ENCODE measurements at regions not wholly inside any gene's neighbourhood (a gene's known extent, or its start where the extent isn't known, plus 50 kb on each side); places are given as distances from the start of the nearest gene placed in this dataset.

GRCh38 chr2:181394741-181395437, 62.3 kb upstream of the ITGA4 start:
- H3K9ac ChIP-seq (ENCODE audit: low read length), result no peak overlapping the region
- DNase-seq, result no peak
- H3K79me1 ChIP-seq (ENCODE audit: low read length), result no peaks in the 10 kb centered on the region

DNA sequence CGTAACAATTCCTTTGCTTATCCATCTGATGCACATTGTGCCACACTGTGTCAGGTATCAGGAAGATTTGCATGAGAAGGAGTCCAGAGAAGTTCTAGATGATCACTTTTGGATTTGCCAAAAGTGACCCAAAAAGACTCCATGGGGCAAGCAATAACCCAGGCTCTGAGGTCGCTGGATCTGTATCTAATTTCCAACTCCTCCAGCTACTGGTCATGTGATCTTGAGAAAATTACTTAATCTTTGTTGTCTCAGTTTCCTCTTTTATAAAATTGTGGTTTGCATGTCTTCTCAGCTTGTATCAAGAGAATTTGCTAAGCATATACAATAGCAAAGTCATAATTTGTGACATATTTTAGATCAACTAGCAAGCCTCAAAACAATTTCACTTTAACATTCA, 61.3 kb upstream of the ITGA4 start:
- H2BK120ac ChIP-seq (ENCODE audit: low read depth, low read length), result no peak overlapping the region
- WGBS (ENCODE audit: extremely low coverage, insufficient coverage, low lambda C conversion rate), result no CpG with 5 or more reads among the region's 2 CpGs
- H2BK5ac ChIP-seq (ENCODE audit: low read length), result no peak overlapping the region
- H3K27ac ChIP-seq (ENCODE audit: low read depth, low read length), result no peak overlapping the region
- H4K8ac ChIP-seq (ENCODE audit: low read depth, low read length), result no peak overlapping the region
- no peak overlapping the region for H3K4me3 ChIP-seq (ENCODE audit: low read length)
- no peak overlapping the region for H4K5ac ChIP-seq (ENCODE audit: low read length)
- H2BK15ac ChIP-seq (replicated peaks; ENCODE audit: low read depth), result no peak overlapping the region
- H2AK5ac ChIP-seq (ENCODE audit: low read length), result no peak overlapping the region
- H3K4ac ChIP-seq (ENCODE audit: low read depth, low read length), result no peak overlapping the region
- DNase-seq, result no peak
- H3K23ac ChIP-seq (ENCODE audit: low read length), result no peak overlapping the region
- H3K36me3 ChIP-seq (ENCODE audit: control insufficient read depth, insufficient read depth, low read length), result no peaks in the 10 kb centered on the region
- H3K4me2 ChIP-seq (ENCODE audit: low read length), result no peak overlapping the region
- H3K4me1 ChIP-seq (ENCODE audit: control insufficient read depth, low read depth, low read length), result no peaks in the 10 kb centered on the region
- no peaks in the 10 kb centered on the region for H3K79me2 ChIP-seq (ENCODE audit: control insufficient read depth, insufficient read depth, low read length)
- no peaks in the 10 kb centered on the region for H3K27me3 ChIP-seq (ENCODE audit: insufficient read depth, low read length, poor library complexity)
- H3K79me1 ChIP-seq (ENCODE audit: low read length), result no peaks in the 10 kb centered on the region
- no peak overlapping the region for H3K18ac ChIP-seq (ENCODE audit: low read length)
- H3K9ac ChIP-seq (ENCODE audit: low read length), result no peak overlapping the region
- H3K56ac ChIP-seq (ENCODE audit: low read length), result no peak overlapping the region

More at GRCh38 chr2:181394741-181395437, 62.3 kb upstream of the ITGA4 start:
- 100% methylated on average over 2 of the region's 4 CpGs for WGBS (ENCODE audit: extremely low coverage, insufficient coverage, low lambda C conversion rate)
- H3K18ac ChIP-seq (ENCODE audit: low read length), result no peak overlapping the region
- H2BK15ac ChIP-seq (replicated peaks; ENCODE audit: low read depth), result no peak overlapping the region
- H2AK5ac ChIP-seq (ENCODE audit: low read length), result no peak overlapping the region
- H3K4me2 ChIP-seq (ENCODE audit: low read length), result no peak overlapping the region
- no peaks in the 10 kb centered on the region for H3K36me3 ChIP-seq (ENCODE audit: control insufficient read depth, insufficient read depth, low read length)
- no peak overlapping the region for H4K8ac ChIP-seq (ENCODE audit: low read depth, low read length)
- H2BK120ac ChIP-seq (ENCODE audit: low read depth, low read length), result no peak overlapping the region
- no peaks in the 10 kb centered on the region for H3K27me3 ChIP-seq (ENCODE audit: insufficient read depth, low read length, poor library complexity)
- H3K4me1 ChIP-seq (ENCODE audit: control insufficient read depth, low read depth, low read length), result no peaks in the 10 kb centered on the region
- no peak overlapping the region for H3K27ac ChIP-seq (ENCODE audit: low read depth, low read length)
- H3K56ac ChIP-seq (ENCODE audit: low read length), result no peak overlapping the region
- no peak overlapping the region for H3K23ac ChIP-seq (ENCODE audit: low read length)
- no peak overlapping the region for H4K5ac ChIP-seq (ENCODE audit: low read length)
- H3K4ac ChIP-seq (ENCODE audit: low read depth, low read length), result no peak overlapping the region
- no peaks in the 10 kb centered on the region for H3K79me2 ChIP-seq (ENCODE audit: control insufficient read depth, insufficient read depth, low read length)
- H2BK5ac ChIP-seq (ENCODE audit: low read length), result no peak overlapping the region
- H3K4me3 ChIP-seq (ENCODE audit: low read length), result no peak overlapping the region

GRCh38 chr2:181396256-181397123, 60.7 kb upstream of the ITGA4 start:
- no peak overlapping the region for H2BK5ac ChIP-seq (ENCODE audit: low read length)
- no peak overlapping the region for H3K27ac ChIP-seq (ENCODE audit: low read depth, low read length)
- H3K4me3 ChIP-seq (ENCODE audit: low read length), result no peak overlapping the region
- WGBS (ENCODE audit: extremely low coverage, insufficient coverage, low lambda C conversion rate), result no CpG with 5 or more reads among the region's 6 CpGs
- H3K4me1 ChIP-seq (ENCODE audit: control insufficient read depth, low read depth, low read length), result no peaks in the 10 kb centered on the region
- no peak for DNase-seq
- H3K4me2 ChIP-seq (ENCODE audit: low read length), result no peak overlapping the region
- H3K23ac ChIP-seq (ENCODE audit: low read length), result no peak overlapping the region
- H3K4ac ChIP-seq (ENCODE audit: low read depth, low read length), result no peak overlapping the region
- no peaks in the 10 kb centered on the region for H3K79me1 ChIP-seq (ENCODE audit: low read length)
- no peak overlapping the region for H3K18ac ChIP-seq (ENCODE audit: low read length)
- H2AK5ac ChIP-seq (ENCODE audit: low read length), result no peak overlapping the region
- no peak overlapping the region for H3K56ac ChIP-seq (ENCODE audit: low read length)
- no peak overlapping the region for H4K5ac ChIP-seq (ENCODE audit: low read length)
- no peak overlapping the region for H2BK15ac ChIP-seq (replicated peaks; ENCODE audit: low read depth)
- no peaks in the 10 kb centered on the region for H3K36me3 ChIP-seq (ENCODE audit: control insufficient read depth, insufficient read depth, low read length)
- no peak overlapping the region for H4K8ac ChIP-seq (ENCODE audit: low read depth, low read length)
- no peak overlapping the region for H2BK120ac ChIP-seq (ENCODE audit: low read depth, low read length)
- H3K79me2 ChIP-seq (ENCODE audit: control insufficient read depth, insufficient read depth, low read length), result no peaks in the 10 kb centered on the region
- no peaks in the 10 kb centered on the region for H3K27me3 ChIP-seq (ENCODE audit: insufficient read depth, low read length, poor library complexity)
- H3K9ac ChIP-seq (ENCODE audit: low read length), result no peak overlapping the region

- no peak overlapping the region for H3K23ac ChIP-seq (ENCODE audit: low read length)
- H2BK15ac ChIP-seq (replicated peaks; ENCODE audit: low read depth), result no peak overlapping the region
- no CpG with 5 or more reads among the region's 4 CpGs for WGBS (ENCODE audit: extremely low coverage, insufficient coverage, low lambda C conversion rate)
- H2BK5ac ChIP-seq (ENCODE audit: low read length), result no peak overlapping the region
- H3K27ac ChIP-seq (ENCODE audit: low read depth, low read length), result no peak overlapping the region
- H3K9ac ChIP-seq (ENCODE audit: low read length), result no peak overlapping the region
- H2AK5ac ChIP-seq (ENCODE audit: low read length), result no peak overlapping the region
- no peak overlapping the region for H3K4me2 ChIP-seq (ENCODE audit: low read length)
- H3K36me3 ChIP-seq (ENCODE audit: control insufficient read depth, insufficient read depth, low read length), result no peaks in the 10 kb centered on the region
- H2BK120ac ChIP-seq (ENCODE audit: low read depth, low read length), result no peak overlapping the region
- H4K5ac ChIP-seq (ENCODE audit: low read length), result no peak overlapping the region
- H3K56ac ChIP-seq (ENCODE audit: low read length), result no peak overlapping the region
- H3K4me1 ChIP-seq (ENCODE audit: control insufficient read depth, low read depth, low read length), result no peaks in the 10 kb centered on the region
- H3K79me2 ChIP-seq (ENCODE audit: control insufficient read depth, insufficient read depth, low read length), result no peaks in the 10 kb centered on the region
- DNase-seq, result no peak
- no peak overlapping the region for H3K18ac ChIP-seq (ENCODE audit: low read length)
- H3K4ac ChIP-seq (ENCODE audit: low read depth, low read length), result no peak overlapping the region
- H4K8ac ChIP-seq (ENCODE audit: low read depth, low read length), result no peak overlapping the region
- H3K79me1 ChIP-seq (ENCODE audit: low read length), result no peaks in the 10 kb centered on the region
- H3K4me3 ChIP-seq (ENCODE audit: low read length), result no peak overlapping the region
- no peaks in the 10 kb centered on the region for H3K27me3 ChIP-seq (ENCODE audit: insufficient read depth, low read length, poor library complexity)
These were observed 59.9 kb upstream of the ITGA4 start for GRCh38 chr2:181397331-181397730.

GRCh38 chr2:181398000-181398399, 59.2 kb upstream of the ITGA4 start:
- Histone ChIP-seq H3K18ac (ENCODE audit: low read length) (no peak overlapping the region), H3K23ac (ENCODE audit: low read length) (no peak overlapping the region), H3K4me1 (ENCODE audit: control insufficient read depth, low read depth, low read length) (no peaks in the 10 kb centered on the region), H3K79me2 (ENCODE audit: control insufficient read depth, insufficient read depth, low read length) (no peaks in the 10 kb centered on the region), H3K27me3 (ENCODE audit: insufficient read depth, low read length, poor library complexity) (no peaks in the 10 kb centered on the region), H3K27ac (ENCODE audit: low read depth, low read length) (no peak overlapping the region), H3K79me1 (ENCODE audit: low read length) (no peaks in the 10 kb centered on the region), H2BK5ac (ENCODE audit: low read length) (no peak overlapping the region), H3K56ac (ENCODE audit: low read length) (no peak overlapping the region), H3K4me3 (ENCODE audit: low read length) (no peak overlapping the region), H4K8ac (ENCODE audit: low read depth, low read length) (no peak overlapping the region), H2BK120ac (ENCODE audit: low read depth, low read length) (no peak overlapping the region), H3K36me3 (ENCODE audit: control insufficient read depth, insufficient read depth, low read length) (no peaks in the 10 kb centered on the region), H2AK5ac (ENCODE audit: low read length) (no peak overlapping the region), H3K9ac (ENCODE audit: low read length) (no peak overlapping the region), H2BK15ac (replicated peaks; ENCODE audit: low read depth) (no peak overlapping the region), H3K4ac (ENCODE audit: low read depth, low read length) (no peak overlapping the region), H4K5ac (ENCODE audit: low read length) (no peak overlapping the region), H3K4me2 (ENCODE audit: low read length) (no peak overlapping the region)
- DNase-seq, result no peak
- no CpG with 5 or more reads among the region's 1 CpG for WGBS (ENCODE audit: extremely low coverage, insufficient coverage, low lambda C conversion rate)
